HEK293 (cell line): ENCODE measurements at regions not wholly inside any gene's neighbourhood (a gene's known extent, or its start where the extent isn't known, plus 50 kb on each side); places are given as distances from the start of the nearest gene placed in this dataset.
A peak's percentile ranks its signal among the peaks of the same experiment; 100 is the strongest.

ENCODE experiments used
- CTCF ChIA-PET: fragments of 350-600 bp; formaldehyde crosslinking; extraction: SDS; loops from one replicate; lab custom pipeline; 2021; ENCODE audit warnings: antibody characterized with exemption; lab: Yijun Ruan, JAX
- POLR2A ChIA-PET: fragments of 300-600 bp; formaldehyde crosslinking; extraction: SDS; loops from one replicate; lab custom pipeline; 2020; ENCODE audit warnings: antibody characterized with exemption, inconsistent platforms; lab: Yijun Ruan, JAX
- H3K27ac ChIP-seq: fragments of 200-500 bp; sonication (Bioruptor generic); 2 replicates; pipeline ENCODE4 v1.5.1; 2014; ENCODE audit warnings: low read depth, low read length, control low read depth, inconsistent platforms; ENCODE audit errors: extremely low read depth
- H3K36me3 ChIP-seq, 2 experiments: fragments of 200-500 bp in 1 of 2; sonication (Bioruptor generic) in 1 of 2; 1 replicate in 1 of 2; 2 replicates in 1 of 2; pipeline ENCODE4 v1.5.1; 2014 to 2017; ENCODE audit warnings: inconsistent platforms in 2 of 2, low read length in 2 of 2; ENCODE audit not compliant: control insufficient read depth in 2 of 2, insufficient read depth in 1 of 2
- H3K4me1 ChIP-seq: fragments of 200-500 bp; sonication (Bioruptor generic); 2 replicates; pipeline ENCODE4 v1.5.1; 2014; ENCODE audit warnings: mild to moderate bottlenecking, low read length, inconsistent platforms; ENCODE audit not compliant: control insufficient read depth, insufficient read depth
- H3K4me3 ChIP-seq: 2 replicates; pipeline ENCODE4 v1.5.1; 2011; ENCODE audit warnings: low read depth, mild to moderate bottlenecking, control low read depth, low read length, moderate library complexity
- H3K9me3 ChIP-seq: fragments of 200-500 bp; sonication (Bioruptor generic); 2 replicates; pipeline ENCODE4 v1.5.1; 2014; ENCODE audit warnings: low read depth, low read length, inconsistent platforms; ENCODE audit not compliant: control insufficient read depth, insufficient read depth
- BCL6B ChIP-seq: fragments of 450-650 bp; formaldehyde crosslinking; IDR thresholded peaks from 2 replicates; pipeline ENCODE4 v1.5.1; 2017; ENCODE audit warnings: missing biosample characterization, missing genetic modification characterization
- ELK4 ChIP-seq: IDR thresholded peaks from 2 replicates; pipeline ENCODE4 v1.6.1; 2011; ENCODE audit warnings: mild to moderate bottlenecking, low read depth, low read length, borderline replicate concordance
- GLI4 ChIP-seq: fragments of 450-650 bp; formaldehyde crosslinking; IDR thresholded peaks from 2 replicates; pipeline ENCODE4 v1.5.1; 2016; ENCODE audit warnings: missing biosample characterization, missing genetic modification characterization
- KLF10 ChIP-seq: fragments of 450-650 bp; IDR thresholded peaks from 2 replicates; pipeline ENCODE4 v1.5.1; 2018; ENCODE audit warnings: missing biosample characterization, mild to moderate bottlenecking, missing genetic modification characterization
- PATZ1 ChIP-seq: fragments of 450-650 bp; formaldehyde crosslinking; IDR thresholded peaks from 2 replicates; pipeline ENCODE4 v1.5.1; 2016; ENCODE audit warnings: missing biosample characterization, missing genetic modification characterization
- SP2 ChIP-seq: fragments of 450-650 bp; formaldehyde crosslinking; IDR thresholded peaks from 2 replicates; pipeline ENCODE4 v1.5.1; 2016; ENCODE audit warnings: missing biosample characterization, missing genetic modification characterization
- TCF7L2 ChIP-seq: IDR thresholded peaks from 2 replicates; pipeline ENCODE4 v1.6.1; 2011; ENCODE audit warnings: low read depth, mild to moderate bottlenecking, inconsistent platforms, low read length, moderate library complexity, borderline replicate concordance
- ZBTB1 ChIP-seq: fragments of 450-650 bp; formaldehyde crosslinking; IDR thresholded peaks from 2 replicates; pipeline ENCODE4 v1.5.1; 2016; ENCODE audit warnings: missing biosample characterization, missing genetic modification characterization
- ZFP69B ChIP-seq: fragments of 450-650 bp; formaldehyde crosslinking; IDR thresholded peaks from 2 replicates; pipeline ENCODE4 v1.5.1; 2016; ENCODE audit warnings: missing biosample characterization, missing genetic modification characterization
- ZNF112 ChIP-seq: fragments of 450-650 bp; formaldehyde crosslinking; IDR thresholded peaks from 2 replicates; pipeline ENCODE4 v1.5.0; 2017; ENCODE audit warnings: missing biosample characterization, missing genetic modification characterization
- ZNF362 ChIP-seq: fragments of 450-650 bp; formaldehyde crosslinking; IDR thresholded peaks from 2 replicates; pipeline ENCODE4 v1.5.1; 2016; ENCODE audit warnings: missing biosample characterization, missing genetic modification characterization
- ZNF394 ChIP-seq: fragments of 450-650 bp; formaldehyde crosslinking; IDR thresholded peaks from 2 replicates; pipeline ENCODE4 v1.5.1; 2016; ENCODE audit warnings: missing biosample characterization, missing genetic modification characterization, mild to moderate bottlenecking, moderate library complexity, borderline replicate concordance
- ZNF449 ChIP-seq: fragments of 450-650 bp; formaldehyde crosslinking; IDR thresholded peaks from 2 replicates; pipeline ENCODE4 v1.5.1; 2017; ENCODE audit warnings: missing biosample characterization, mild to moderate bottlenecking, missing genetic modification characterization, moderate library complexity
- ZNF529 ChIP-seq: fragments of 450-650 bp; formaldehyde crosslinking; IDR thresholded peaks from 2 replicates; pipeline ENCODE4 v1.5.1; 2017; ENCODE audit warnings: missing genetic modification characterization, missing biosample characterization; ENCODE audit not compliant: insufficient replicate concordance
- ZNF580 ChIP-seq: fragments of 450-650 bp; formaldehyde crosslinking; IDR thresholded peaks from 2 replicates; pipeline ENCODE4 v1.5.1; 2016; ENCODE audit warnings: missing biosample characterization, missing genetic modification characterization
- ZNF645 ChIP-seq: fragments of 450-650 bp; formaldehyde crosslinking; IDR thresholded peaks from 2 replicates; pipeline ENCODE4; 2016; ENCODE audit warnings: missing biosample characterization, missing genetic modification characterization
- ZNF664 ChIP-seq: fragments of 450-650 bp; formaldehyde crosslinking; IDR thresholded peaks from 2 replicates; pipeline ENCODE4 v1.5.1; 2016; ENCODE audit warnings: missing biosample characterization, missing genetic modification characterization
- ZSCAN23 ChIP-seq: fragments of 450-650 bp; formaldehyde crosslinking; IDR thresholded peaks from 2 replicates; pipeline ENCODE4 v1.5.1; 2016; ENCODE audit warnings: missing biosample characterization, missing genetic modification characterization
- ZXDB ChIP-seq: fragments of 450-650 bp; formaldehyde crosslinking; IDR thresholded peaks from 2 replicates; pipeline ENCODE4 v1.5.1; 2016; ENCODE audit warnings: missing biosample characterization, missing genetic modification characterization
- TF ChIP-seq, protein P1 (sequence below): fragments of 450-650 bp; formaldehyde crosslinking; IDR thresholded peaks from 2 replicates; pipeline ENCODE4 v1.5.1; 2016; ENCODE audit warnings: missing biosample characterization, missing genetic modification characterization, low read depth

- no peak for TF ChIP-seq ZNF362 (tag by site-specific recombination)
- TF ChIP-seq ZXDB (tag by site-specific recombination), result no peak
- no peak for TF ChIP-seq ELK4
- TF ChIP-seq ZNF112, result no peak
- no peak for TF ChIP-seq ZBTB1 (tag by site-specific recombination)
- TF ChIP-seq SP2, result no peak
Observed at GRCh38 chr12:89877671-89878070, 169.0 kb upstream of the ATP2B1 start (continued).

DNA sequence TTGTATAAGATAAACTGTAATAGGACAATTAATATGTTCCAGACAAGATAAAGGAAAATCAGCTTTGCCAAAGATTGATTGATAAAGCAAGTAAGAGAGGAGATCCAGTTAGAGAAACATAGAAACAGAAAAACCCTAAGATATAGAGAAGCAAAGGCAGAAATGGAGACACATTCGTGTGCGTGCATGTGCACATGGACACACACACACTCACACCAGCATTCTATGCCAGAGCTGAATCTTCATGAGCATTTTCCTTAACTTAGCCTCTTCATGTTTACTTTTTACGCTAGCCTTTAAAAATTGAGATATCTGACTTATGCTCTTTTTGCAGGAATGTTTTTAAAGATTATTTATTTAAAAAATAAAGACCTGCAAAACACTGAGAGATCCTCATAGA is 168.5 kb upstream of the ATP2B1 start:
- Histone ChIP-seq H3K4me1 (peaks cover 2% of the 10 kb centered on the region; the same call in 1 of the 2 replicates), H3K9me3 (no peaks in the 10 kb centered on the region), H3K4me3 (no peak overlapping the region), H3K27ac (no peak overlapping the region), H3K36me3 (no peaks in the 10 kb centered on the region)
- TF ChIP-seq PATZ1 (tag by site-specific recombination), result no peak
- no peak for TF ChIP-seq ZFP69B (tag by site-specific recombination)
- no peak for TF ChIP-seq ZNF529 (tag by site-specific recombination)
- TF ChIP-seq ZNF394, result no peak
- TF ChIP-seq ZSCAN23, result no peak
- TF ChIP-seq TCF7L2, result no peak
- TF ChIP-seq KLF10 (tag by site-specific recombination), result no peak
- no peak for TF ChIP-seq ZNF449 (tag by site-specific recombination)
- TF ChIP-seq, protein P1, sequence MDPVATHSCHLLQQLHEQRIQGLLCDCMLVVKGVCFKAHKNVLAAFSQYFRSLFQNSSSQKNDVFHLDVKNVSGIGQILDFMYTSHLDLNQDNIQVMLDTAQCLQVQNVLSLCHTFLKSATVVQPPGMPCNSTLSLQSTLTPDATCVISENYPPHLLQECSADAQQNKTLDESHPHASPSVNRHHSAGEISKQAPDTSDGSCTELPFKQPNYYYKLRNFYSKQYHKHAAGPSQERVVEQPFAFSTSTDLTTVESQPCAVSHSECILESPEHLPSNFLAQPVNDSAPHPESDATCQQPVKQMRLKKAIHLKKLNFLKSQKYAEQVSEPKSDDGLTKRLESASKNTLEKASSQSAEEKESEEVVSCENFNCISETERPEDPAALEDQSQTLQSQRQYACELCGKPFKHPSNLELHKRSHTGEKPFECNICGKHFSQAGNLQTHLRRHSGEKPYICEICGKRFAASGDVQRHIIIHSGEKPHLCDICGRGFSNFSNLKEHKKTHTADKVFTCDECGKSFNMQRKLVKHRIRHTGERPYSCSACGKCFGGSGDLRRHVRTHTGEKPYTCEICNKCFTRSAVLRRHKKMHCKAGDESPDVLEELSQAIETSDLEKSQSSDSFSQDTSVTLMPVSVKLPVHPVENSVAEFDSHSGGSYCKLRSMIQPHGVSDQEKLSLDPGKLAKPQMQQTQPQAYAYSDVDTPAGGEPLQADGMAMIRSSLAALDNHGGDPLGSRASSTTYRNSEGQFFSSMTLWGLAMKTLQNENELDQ (tag by site-specific recombination), result no peak
- ChIA-PET POLR2A (no interaction called here), CTCF (no interaction called here)

DNA sequence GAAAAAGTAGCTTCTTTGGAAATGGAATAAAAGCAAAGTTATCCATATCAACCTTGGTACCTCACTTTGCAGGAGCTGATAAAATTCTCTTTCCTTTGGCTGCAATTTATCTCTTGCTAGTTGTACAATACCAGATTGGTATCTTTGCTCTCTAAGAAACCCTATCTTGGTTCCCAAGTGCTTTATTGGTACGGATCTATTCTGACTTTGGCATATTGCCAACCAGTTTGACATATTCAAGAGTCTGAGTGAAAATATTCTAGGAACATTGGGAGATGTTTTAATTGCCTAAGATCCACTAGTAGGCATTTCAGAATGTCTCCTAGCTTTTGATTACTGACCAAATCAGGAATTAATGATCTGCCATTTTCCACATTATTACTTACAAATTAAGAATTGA is 167.2 kb upstream of the ATP2B1 start:
- Histone ChIP-seq H3K4me3 (no peak overlapping the region), H3K4me1 (peaks cover 2% of the 10 kb centered on the region; the same call in 1 of the 2 replicates)
- ChIA-PET CTCF (interaction anchor here (0.6 to 0.7 kb wide), 2 partner anchors 97 to 374 kb away, joined by 3 read pairs; no protein-coding TSS in a partner anchor), POLR2A (no interaction called here)
- TF ChIP-seq BCL6B (tag by site-specific recombination) (peak; percentile 74), ZNF580 (tag by site-specific recombination) (no peak), ZNF645 (tag by site-specific recombination) (no peak), SP2 (no peak), GLI4 (tag by site-specific recombination) (no peak), ZNF664 (tag by site-specific recombination) (no peak)
- TF ChIP-seq, all 188 proteins: peak for 1
- H3K27ac ChIP-seq, result no peak overlapping the region
- H3K9me3 ChIP-seq, result no peaks in the 10 kb centered on the region
- no peaks in the 10 kb centered on the region for H3K36me3 ChIP-seq
